ENCODE measurements at regions not wholly inside any gene's neighbourhood (a gene's known extent, or its start where the extent isn't known, plus 50 kb on each side); places are given as distances from the start of the nearest gene placed in this dataset.
"Not testable (repeated sequence)": the region's sequence is repeated elsewhere in the genome, so short reads cannot be mapped to it uniquely, and the experiment has no call there.

DNA sequence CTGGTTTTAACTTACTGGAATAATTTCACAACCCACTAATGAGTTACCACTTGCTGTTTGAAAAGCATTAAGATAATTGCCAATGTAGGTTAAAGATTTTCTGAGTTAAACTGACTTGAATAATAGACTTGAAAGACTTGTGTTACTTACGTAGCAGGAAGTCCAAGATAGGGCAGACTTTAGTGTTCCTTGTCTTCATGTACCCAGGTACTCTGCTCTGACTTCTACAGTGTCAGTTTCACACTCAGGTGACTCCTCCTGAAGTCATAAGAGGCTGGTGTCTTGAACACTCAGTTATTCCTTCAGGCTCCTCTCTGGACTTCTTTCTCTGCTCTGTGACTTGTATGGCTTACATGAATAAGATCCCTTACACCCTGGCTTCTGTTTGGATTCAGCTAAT, 76.3 kb upstream of the SGK1 start:
- no peak for DNase-seq (ENCODE audit: low spot score)
- TF ChIP-seq CTCF (IDR thresholded peaks at IDR 0.05; ENCODE audit: extremely low read depth, missing control alignments) = no peak

- DNase-seq (ENCODE audit: low spot score) = no peak
- no peak for TF ChIP-seq CTCF (IDR thresholded peaks at IDR 0.05; ENCODE audit: extremely low read depth, missing control alignments)
Measured at GRCh38 chr6:134391205-134391604, 73.3 kb upstream of the SGK1 start.

GRCh38 chr6:134389658-134390057, 71.7 kb upstream of the SGK1 start:
- TF ChIP-seq CTCF (IDR thresholded peaks at IDR 0.05; ENCODE audit: extremely low read depth, missing control alignments) = no peak
- DNase-seq (ENCODE audit: low spot score) = no peak

- TF ChIP-seq CTCF (IDR thresholded peaks at IDR 0.05; ENCODE audit: extremely low read depth, missing control alignments) = no peak
- DNase-seq (ENCODE audit: low spot score) = no peak
Measured at GRCh38 chr6:134389129-134389528, 71.2 kb upstream of the SGK1 start.

DNA sequence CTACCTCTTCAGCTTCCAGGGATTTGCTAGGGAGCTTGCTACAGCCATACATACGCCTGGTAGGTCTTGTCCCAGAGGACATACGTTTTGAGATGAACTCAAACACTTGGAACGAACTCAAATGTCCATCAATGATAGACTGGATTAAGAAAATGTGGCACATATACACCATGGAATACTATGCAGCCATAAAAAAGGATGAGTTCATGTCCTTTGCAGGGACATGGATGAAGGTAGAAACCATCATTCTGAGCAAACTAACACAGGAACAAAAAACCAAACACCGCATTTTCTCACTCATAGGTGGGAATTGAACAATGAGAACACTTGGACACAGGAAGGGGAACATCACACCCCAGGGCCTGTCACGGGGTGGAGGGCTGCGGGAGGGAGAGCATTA, 68.6 kb upstream of the SGK1 start:
- not testable (repeated sequence) for DNase-seq (ENCODE audit: low spot score)

DNA sequence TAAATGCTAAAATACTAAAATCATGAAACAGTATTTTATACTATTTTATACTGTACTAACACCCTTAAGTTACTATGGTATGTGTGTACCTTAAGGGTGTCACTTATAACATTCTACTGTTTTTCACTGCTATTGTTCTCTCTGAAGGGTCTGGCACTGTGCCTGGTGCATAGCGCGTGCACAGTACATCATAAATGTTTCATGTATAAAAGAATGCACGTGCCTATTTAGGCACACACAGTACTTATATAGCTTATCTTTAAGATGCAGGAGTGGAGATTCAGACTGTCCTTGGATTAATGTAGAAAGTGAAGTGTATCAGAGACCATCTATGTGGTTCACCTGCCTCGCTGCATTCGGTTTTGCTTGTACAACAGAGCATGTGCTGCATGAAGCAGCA, 64.0 kb upstream of the SGK1 start:
- no peak for DNase-seq (ENCODE audit: low spot score)
- no peak for TF ChIP-seq CTCF (IDR thresholded peaks at IDR 0.05; ENCODE audit: extremely low read depth, missing control alignments)

GRCh38 chr6:134379599-134379998, 61.7 kb upstream of the SGK1 start:
- TF ChIP-seq CTCF (IDR thresholded peaks at IDR 0.05; ENCODE audit: extremely low read depth, missing control alignments) = no peak
- DNase-seq (ENCODE audit: low spot score) = no peak

DNA sequence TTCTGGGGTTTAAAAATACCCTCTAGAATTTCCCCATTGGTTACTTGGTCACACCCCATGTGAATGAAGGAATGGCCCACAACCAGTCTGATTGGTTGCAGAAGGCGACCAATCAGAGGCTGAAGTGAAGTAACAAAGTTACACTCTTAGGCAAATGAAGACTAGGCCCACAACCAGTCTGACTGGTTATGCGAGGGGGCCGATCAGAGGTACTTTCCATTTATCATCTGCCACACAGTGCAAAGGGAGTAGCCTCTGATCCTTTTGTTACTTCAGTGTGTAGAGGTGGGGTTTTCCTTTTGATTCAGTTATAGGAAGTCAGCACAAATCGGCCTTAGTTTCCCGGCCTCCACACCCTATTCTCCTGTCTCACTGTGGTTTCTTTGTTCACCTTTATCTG, 61.2 kb upstream of the SGK1 start:
- no peak for TF ChIP-seq CTCF (IDR thresholded peaks at IDR 0.05; ENCODE audit: extremely low read depth, missing control alignments)
- peak; percentile 46 for DNase-seq (ENCODE audit: low spot score)
